H4 (cell line): ENCODE measurements at regions not wholly inside any gene's neighbourhood (a gene's known extent, or its start where the extent isn't known, plus 50 kb on each side); places are given as distances from the start of the nearest gene placed in this dataset.

Source experiments
- DNase-seq: peaks from one replicate; pipeline ENCODE4 v3.0.0-alpha.2; 2015; ENCODE audit warnings: low spot score

GRCh38 chr16:54628796-54629625, 301.7 kb upstream of the IRX5 start:
- no peak for DNase-seq

- DNase-seq: no peak
Measured at GRCh38 chr16:54627616-54628015, 303.0 kb upstream of the IRX5 start.

- DNase-seq: no peak
Measured at GRCh38 chr16:54623636-54624035, 307.0 kb upstream of the IRX5 start.

- DNase-seq: no peak
Measured at GRCh38 chr16:54620197-54620596, 310.5 kb upstream of the IRX5 start.

- no peak for DNase-seq
Measured at GRCh38 chr16:54616610-54617009, 314.1 kb upstream of the IRX5 start.

- DNase-seq: no peak
Measured at GRCh38 chr16:54605536-54606066, 319.0 kb upstream of the IRX3 start.

- DNase-seq: no peak
Measured at GRCh38 chr16:54602666-54603065, 316.1 kb upstream of the IRX3 start.

GRCh38 chr16:54597222-54597621, 310.6 kb upstream of the IRX3 start:
- no peak for DNase-seq

- no peak for DNase-seq
Measured at GRCh38 chr16:54595621-54596020, 309.0 kb upstream of the IRX3 start.

GRCh38 chr16:54594601-54595391, 308.2 kb upstream of the IRX3 start:
- no peak for DNase-seq

- DNase-seq: no peak
Measured at GRCh38 chr16:54591816-54592246, 305.2 kb upstream of the IRX3 start.

- no peak for DNase-seq
Measured at GRCh38 chr16:54590836-54591235, 304.2 kb upstream of the IRX3 start.

- no peak for DNase-seq
Measured at GRCh38 chr16:54589326-54589725, 302.7 kb upstream of the IRX3 start.

- no peak for DNase-seq
Measured at GRCh38 chr16:54588026-54588425, 301.4 kb upstream of the IRX3 start.

GRCh38 chr16:54587176-54587515, 300.6 kb upstream of the IRX3 start:
- no peak for DNase-seq

GRCh38 chr16:54586474-54587175, 300.0 kb upstream of the IRX3 start:
- no peak for DNase-seq

- no peak for DNase-seq
Measured at GRCh38 chr16:54585998-54586340, 299.4 kb upstream of the IRX3 start.

- no peak for DNase-seq
Measured at GRCh38 chr16:54585094-54585997, 298.8 kb upstream of the IRX3 start.

- DNase-seq: no peak
Measured at GRCh38 chr16:54584121-54584520, 297.5 kb upstream of the IRX3 start.

- no peak for DNase-seq
Measured at GRCh38 chr16:54582631-54583250, 296.2 kb upstream of the IRX3 start.
